ENCODE measurements at regions not wholly inside any gene's neighbourhood (a gene's known extent, or its start where the extent isn't known, plus 50 kb on each side); places are given as distances from the start of the nearest gene placed in this dataset.

- TF ChIP-seq CTCF (IDR thresholded peaks at IDR 0.05) (no peak), POLR2A (IDR thresholded peaks at IDR 0.05) (no peak)
Measured at GRCh38 chr13:57424379-57424778, 207.2 kb upstream of the PCDH17 start.

All from right lobe of liver (tissue), 4 donors.